GM10266 (cell line): ENCODE measurements at regions not wholly inside any gene's neighbourhood (a gene's known extent, or its start where the extent isn't known, plus 50 kb on each side); places are given as distances from the start of the nearest gene placed in this dataset.

Experiments used
- DNase-seq: peaks from one replicate; pipeline ENCODE4 v3.0.0; 2012; ENCODE audit errors: extremely low spot score
- CTCF ChIP-seq: IDR thresholded peaks from 2 replicates; pipeline ENCODE4 v1.5.1; 2012; ENCODE audit warnings: mild to moderate bottlenecking, low read depth; ENCODE audit not compliant: control insufficient read depth, insufficient read depth; ENCODE audit errors: missing control alignments

DNA sequence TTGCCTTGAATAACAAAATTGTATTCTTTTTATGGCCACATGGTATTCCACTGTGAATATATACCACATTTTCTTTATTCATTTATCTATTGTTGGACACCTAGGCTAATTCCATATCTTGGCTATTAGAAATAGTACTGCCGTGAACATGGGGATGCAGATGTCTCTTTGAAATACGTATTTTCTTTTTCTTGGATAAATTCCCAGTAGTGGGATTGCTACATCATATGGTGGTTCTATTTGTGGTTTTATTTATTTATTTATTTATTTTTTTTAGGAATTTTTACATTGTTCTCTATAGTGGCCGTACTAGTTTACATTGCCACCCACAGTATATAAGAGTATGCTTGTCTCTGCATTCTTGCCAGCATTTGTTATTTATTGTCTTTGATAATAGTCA, 679.8 kb upstream of the NRXN1 start:
- TF ChIP-seq CTCF, result no peak
- DNase-seq, result no peak

GRCh38 chr2:51710222-51710621, 678.3 kb upstream of the NRXN1 start:
- peak; percentile 45 for TF ChIP-seq CTCF
- peak; percentile 5 for DNase-seq

DNA sequence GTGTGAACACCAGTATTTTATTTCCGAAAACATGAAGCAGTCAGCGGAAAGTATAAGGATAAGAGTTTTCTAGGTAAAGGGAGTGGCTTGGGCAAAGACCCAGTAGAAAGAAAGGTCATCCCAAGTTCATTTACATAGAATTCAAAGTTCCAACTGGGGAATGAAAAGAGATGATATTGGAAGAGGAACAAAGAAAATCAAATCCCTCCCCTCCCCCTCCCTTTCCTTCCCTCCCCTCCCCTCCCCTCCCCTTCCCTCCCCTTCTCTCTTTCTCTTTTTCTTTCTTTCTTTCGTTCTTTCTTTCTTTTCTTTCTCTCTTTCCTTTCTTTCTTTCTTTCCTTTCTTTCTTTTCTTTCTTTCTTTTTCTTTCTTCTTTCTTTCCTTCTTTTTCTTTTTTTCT, 675.7 kb upstream of the NRXN1 start:
- no peak for TF ChIP-seq CTCF
- no peak for DNase-seq

- TF ChIP-seq CTCF, result no peak
- no peak for DNase-seq
These were observed 674.3 kb upstream of the NRXN1 start for GRCh38 chr2:51706220-51706619.

- TF ChIP-seq CTCF, result no peak
- no peak for DNase-seq
These were observed 673.5 kb upstream of the NRXN1 start for GRCh38 chr2:51705417-51705816.

DNA sequence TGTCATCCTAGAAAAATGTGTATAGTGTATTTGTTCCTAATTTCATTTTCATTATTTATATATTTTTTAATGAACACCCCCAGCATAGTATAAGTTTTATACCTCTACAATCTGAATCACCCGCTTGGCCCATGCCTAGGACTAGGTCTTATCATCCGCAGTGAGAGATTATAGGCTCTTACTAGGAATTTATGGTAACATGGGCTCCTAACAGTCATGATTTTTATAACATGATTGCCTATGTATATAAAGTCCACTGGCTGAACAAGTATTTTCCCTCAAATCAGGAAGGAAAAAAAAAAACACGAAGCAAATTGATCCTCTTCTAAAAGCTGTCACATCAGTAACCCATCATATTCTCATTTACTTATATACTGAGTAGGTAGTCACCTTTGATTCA, 666.1 kb upstream of the NRXN1 start:
- TF ChIP-seq CTCF, result no peak
- no peak for DNase-seq

DNA sequence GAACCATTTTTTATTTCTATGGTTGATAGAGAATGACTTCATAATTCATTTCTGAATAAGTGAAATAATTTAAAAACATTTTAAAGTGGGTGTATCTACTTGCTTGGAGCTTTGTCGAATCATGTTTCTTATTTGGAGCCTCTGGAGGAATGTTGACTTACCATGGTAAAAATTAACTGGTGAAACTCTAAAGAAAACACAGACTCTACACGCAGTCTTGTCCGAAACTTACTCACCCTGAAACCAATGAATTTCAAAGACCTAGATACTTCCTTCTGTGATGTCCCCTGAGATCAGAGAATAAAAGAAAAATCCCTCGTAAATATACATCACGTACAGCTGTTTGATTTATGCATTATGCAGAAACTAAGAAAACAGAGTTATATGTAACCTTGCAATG, 665.2 kb upstream of the NRXN1 start:
- no peak for DNase-seq
- no peak for TF ChIP-seq CTCF
